Smooth muscle cell (in vitro differentiated cells): ENCODE measurements at regions not wholly inside any gene's neighbourhood (a gene's known extent, or its start where the extent isn't known, plus 50 kb on each side); places are given as distances from the start of the nearest gene placed in this dataset.

Experiments
- DNase-seq: peaks from one replicate; lab custom pipeline; 2025; ENCODE audit not compliant: unreplicated experiment; lab: John Stamatoyannopoulos, UW
- H2AFZ ChIP-seq: fragments of 200-600 bp; sonication (generic); 2 replicates; pipeline ENCODE4 v1.6.0; 2016; ENCODE audit warnings: antibody characterized with exemption, low read depth, mild to moderate bottlenecking
- H3F3A ChIP-seq: fragments of 200-600 bp; sonication (generic); 2 replicates; pipeline ENCODE4 v1.6.0; 2017; ENCODE audit warnings: antibody characterized with exemption, low read depth
- H3K27ac ChIP-seq: fragments of 200-600 bp; sonication (generic); 2 replicates; pipeline ENCODE4 v1.5.1; 2016; ENCODE audit warnings: low read depth, mild to moderate bottlenecking
- H3K27me3 ChIP-seq: fragments of 200-600 bp; sonication (generic); 2 replicates; pipeline ENCODE4 v1.6.1; 2016; ENCODE audit warnings: low read depth, mild to moderate bottlenecking
- H3K36me3 ChIP-seq: fragments of 200-600 bp; sonication (generic); 2 replicates; pipeline ENCODE4 v1.5.1; 2016; ENCODE audit warnings: low read depth
- H3K4me1 ChIP-seq: fragments of 200-600 bp; sonication (generic); 2 replicates; pipeline ENCODE4 v1.5.1; 2016; ENCODE audit warnings: low read depth
- H3K4me2 ChIP-seq: fragments of 200-600 bp; sonication (generic); 2 replicates; pipeline ENCODE4 v1.6.0; 2016; ENCODE audit warnings: mild to moderate bottlenecking
- H3K4me3 ChIP-seq: fragments of 200-600 bp; sonication (generic); 2 replicates; pipeline ENCODE4 v1.5.1; 2016; ENCODE audit warnings: mild to moderate bottlenecking
- H3K79me2 ChIP-seq: fragments of 200-600 bp; sonication (generic); 2 replicates; pipeline ENCODE4 v1.6.0; 2016; ENCODE audit warnings: low read depth, mild to moderate bottlenecking
- H3K9ac ChIP-seq: fragments of 200-600 bp; sonication (generic); 2 replicates; pipeline ENCODE4 v1.6.0; 2016; ENCODE audit warnings: low read depth
- H3K9me3 ChIP-seq: fragments of 200-600 bp; sonication (generic); replicated peaks from 2 replicates; pipeline ENCODE4 v1.5.1; 2016; ENCODE audit warnings: low read depth
- H4K20me1 ChIP-seq: fragments of 200-600 bp; sonication (generic); 2 replicates; pipeline ENCODE4 v1.6.0; 2016; ENCODE audit warnings: low read depth
- WGBS: methylation state at CpG from one replicate; pipeline ENCODE4 v1.1.7; 2016; ENCODE audit warnings: low lambda C conversion rate; 5-methylcytosine and 5-hydroxymethylcytosine counted together
- TF ChIP-seq, protein P1 (sequence below): fragments of 200-600 bp; sonication (generic); IDR thresholded peaks from 2 replicates; pipeline ENCODE4 v1.5.1; 2017; ENCODE audit warnings: borderline replicate concordance, mild to moderate bottlenecking, antibody characterized with exemption; ENCODE audit not compliant: insufficient read depth, poor library complexity, severe bottlenecking

DNA sequence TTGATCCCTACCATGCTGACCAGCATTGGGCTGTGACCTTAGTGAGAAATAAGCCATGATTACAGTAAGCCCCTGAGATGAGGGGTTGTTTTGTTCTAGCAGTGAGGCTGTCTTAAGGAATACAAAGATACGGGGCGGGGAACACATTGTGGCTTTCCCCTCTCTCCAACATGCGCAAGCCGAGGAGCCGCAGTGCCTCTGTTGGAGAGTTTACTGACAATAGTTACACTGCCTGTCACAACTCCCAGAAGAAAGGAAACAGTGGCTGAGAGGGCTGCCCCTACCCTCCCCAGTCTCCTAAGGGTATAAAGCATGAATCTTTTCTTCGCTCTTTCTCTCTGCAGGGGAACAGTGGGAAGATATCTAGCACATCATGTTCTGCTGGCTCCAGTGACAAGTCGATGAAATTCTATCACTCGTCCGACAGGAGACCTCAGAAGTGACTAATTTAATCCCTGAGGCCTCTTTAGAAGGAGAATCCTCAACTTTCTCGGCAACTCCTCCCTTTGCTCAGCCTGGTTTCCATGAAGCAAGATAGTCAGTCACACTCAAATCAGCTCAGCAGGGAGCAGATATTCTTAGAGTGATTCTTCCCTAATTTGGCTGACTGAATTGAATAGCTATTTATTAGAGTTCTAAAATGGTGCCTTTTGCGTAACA lies 409.0 kb upstream of the PROK2 start:
- DNase-seq, result no peak
- Histone ChIP-seq H4K20me1 (no peaks in the 10 kb centered on the region), H3K9me3 (no peaks in the 10 kb centered on the region), H3K79me2 (no peaks in the 10 kb centered on the region), H3K27ac (no peak overlapping the region), H3K4me1 (no peaks in the 10 kb centered on the region), H3F3A (no peaks in the 10 kb centered on the region), H3K4me2 (no peak overlapping the region), H2AFZ (no peak overlapping the region), H3K4me3 (no peak overlapping the region), H3K27me3 (no peaks in the 10 kb centered on the region), H3K9ac (no peak overlapping the region), H3K36me3 (no peaks in the 10 kb centered on the region)
- WGBS, result 61% methylated on average over 11 of the region's 11 CpGs
- TF ChIP-seq, protein P1, sequence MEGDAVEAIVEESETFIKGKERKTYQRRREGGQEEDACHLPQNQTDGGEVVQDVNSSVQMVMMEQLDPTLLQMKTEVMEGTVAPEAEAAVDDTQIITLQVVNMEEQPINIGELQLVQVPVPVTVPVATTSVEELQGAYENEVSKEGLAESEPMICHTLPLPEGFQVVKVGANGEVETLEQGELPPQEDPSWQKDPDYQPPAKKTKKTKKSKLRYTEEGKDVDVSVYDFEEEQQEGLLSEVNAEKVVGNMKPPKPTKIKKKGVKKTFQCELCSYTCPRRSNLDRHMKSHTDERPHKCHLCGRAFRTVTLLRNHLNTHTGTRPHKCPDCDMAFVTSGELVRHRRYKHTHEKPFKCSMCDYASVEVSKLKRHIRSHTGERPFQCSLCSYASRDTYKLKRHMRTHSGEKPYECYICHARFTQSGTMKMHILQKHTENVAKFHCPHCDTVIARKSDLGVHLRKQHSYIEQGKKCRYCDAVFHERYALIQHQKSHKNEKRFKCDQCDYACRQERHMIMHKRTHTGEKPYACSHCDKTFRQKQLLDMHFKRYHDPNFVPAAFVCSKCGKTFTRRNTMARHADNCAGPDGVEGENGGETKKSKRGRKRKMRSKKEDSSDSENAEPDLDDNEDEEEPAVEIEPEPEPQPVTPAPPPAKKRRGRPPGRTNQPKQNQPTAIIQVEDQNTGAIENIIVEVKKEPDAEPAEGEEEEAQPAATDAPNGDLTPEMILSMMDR, result no peak

DNA sequence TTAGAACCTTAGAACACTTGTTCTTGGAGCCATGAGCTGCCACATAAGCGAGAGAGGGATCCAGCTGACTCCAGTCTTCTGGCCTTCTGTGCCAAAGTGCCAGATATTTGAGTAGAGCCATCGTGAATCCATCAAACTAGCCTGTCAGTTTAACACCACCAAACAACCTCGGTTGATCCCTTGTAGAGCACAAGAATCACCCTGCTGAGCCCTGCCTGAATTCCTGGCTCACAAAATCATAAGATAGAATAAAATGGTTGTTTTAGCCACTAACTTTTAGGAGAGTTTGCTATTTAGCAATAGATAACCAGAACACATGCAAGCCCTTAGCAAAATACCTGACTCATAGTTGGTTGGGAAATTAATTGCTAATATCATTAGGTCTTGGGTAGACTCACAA lies 407.6 kb upstream of the PROK2 start:
- no peak overlapping the region for H3K9ac ChIP-seq
- H3K27ac ChIP-seq, result no peak overlapping the region
- TF ChIP-seq, protein P1, result no peak
- H3K27me3 ChIP-seq, result no peaks in the 10 kb centered on the region
- H3K4me3 ChIP-seq, result no peak overlapping the region
- no peaks in the 10 kb centered on the region for H3K9me3 ChIP-seq
- no peaks in the 10 kb centered on the region for H3F3A ChIP-seq
- H3K4me1 ChIP-seq, result no peaks in the 10 kb centered on the region
- no peaks in the 10 kb centered on the region for H4K20me1 ChIP-seq
- 94% methylated on average over 3 of the region's 3 CpGs for WGBS
- no peaks in the 10 kb centered on the region for H3K36me3 ChIP-seq
- H2AFZ ChIP-seq, result no peak overlapping the region
- H3K4me2 ChIP-seq, result no peak overlapping the region
- DNase-seq, result no peak
- no peaks in the 10 kb centered on the region for H3K79me2 ChIP-seq

DNA sequence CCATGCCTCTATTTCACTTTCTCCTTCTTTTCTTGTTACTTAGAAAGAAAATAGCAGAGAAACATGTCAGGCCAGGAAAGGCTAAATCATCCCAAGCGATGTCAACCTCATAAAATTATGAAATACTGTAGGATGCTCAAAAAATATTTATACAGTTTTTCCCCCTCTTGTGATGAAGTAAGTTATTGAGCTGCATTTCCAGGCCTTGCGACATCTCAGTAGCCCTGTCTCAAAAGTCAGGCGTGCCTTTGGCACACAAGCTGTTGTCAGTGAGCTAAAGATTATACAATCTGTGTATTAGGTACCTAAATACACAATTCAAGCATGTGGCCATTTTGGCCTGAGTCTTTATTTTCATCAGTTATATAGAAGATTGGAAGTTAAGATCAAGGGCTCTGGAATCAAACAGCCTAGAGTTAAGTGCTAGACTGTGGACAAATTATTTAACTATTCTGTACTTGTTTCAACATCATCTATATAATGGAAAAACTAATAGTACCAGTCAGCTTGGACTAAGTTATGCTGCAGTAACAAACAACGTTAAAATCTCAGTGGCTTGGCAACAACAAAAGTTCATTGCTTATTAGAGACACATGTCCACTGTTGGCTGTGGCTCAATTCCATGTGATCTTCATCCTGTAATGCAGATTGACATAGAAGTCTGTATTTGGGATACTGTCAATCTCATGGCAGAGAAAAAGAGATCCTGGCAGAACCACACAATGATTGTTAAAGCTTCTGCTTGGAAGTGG lies 406.4 kb upstream of the PROK2 start:
- Histone ChIP-seq H3K27ac (no peak overlapping the region), H3K9me3 (no peaks in the 10 kb centered on the region), H3K4me2 (no peak overlapping the region), H4K20me1 (no peaks in the 10 kb centered on the region), H3K4me1 (no peaks in the 10 kb centered on the region), H3K36me3 (no peaks in the 10 kb centered on the region), H3K79me2 (no peaks in the 10 kb centered on the region), H3F3A (peaks cover 4% of the 10 kb centered on the region), H3K9ac (no peak overlapping the region), H3K4me3 (no peak overlapping the region), H2AFZ (no peak overlapping the region), H3K27me3 (no peaks in the 10 kb centered on the region)
- DNase-seq, result no peak
- TF ChIP-seq, protein P1, result no peak
- 92% methylated on average over 4 of the region's 4 CpGs for WGBS
